ENCODE measurements at regions not wholly inside any gene's neighbourhood (a gene's known extent, or its start where the extent isn't known, plus 50 kb on each side); places are given as distances from the start of the nearest gene placed in this dataset.

DNA sequence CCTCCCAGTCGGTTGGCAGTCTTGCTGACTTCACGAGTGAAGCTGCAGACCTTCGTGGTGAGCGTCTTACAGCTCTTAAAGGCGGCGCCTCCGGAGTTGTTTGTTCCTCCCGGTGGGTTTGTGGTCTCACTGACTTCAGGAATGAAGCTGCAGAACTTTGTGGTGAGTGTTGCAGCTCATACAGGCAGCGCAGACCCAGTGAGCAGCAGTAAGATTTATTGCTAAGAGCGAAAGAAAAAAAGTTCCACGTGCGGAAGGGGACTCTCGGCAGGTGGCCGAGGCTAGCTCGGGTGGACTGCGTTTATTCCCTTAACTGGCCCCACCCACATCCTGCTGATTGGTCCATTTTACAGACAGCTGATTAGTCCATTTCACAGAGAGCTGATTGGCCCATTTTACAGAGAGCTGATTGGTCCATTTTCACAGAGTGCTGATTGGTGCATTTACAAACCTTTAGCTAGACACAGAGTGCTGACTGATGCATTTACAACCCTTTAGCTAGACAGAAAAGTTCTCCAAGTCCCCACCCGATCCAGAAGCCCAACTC, 240.3 kb downstream of the LRATD1 start:
- H3K9me3 ChIP-seq = peaks cover 10% of the 10 kb centered on the region
- H3K27ac ChIP-seq = no peak overlapping the region
- TF ChIP-seq, protein P1, sequence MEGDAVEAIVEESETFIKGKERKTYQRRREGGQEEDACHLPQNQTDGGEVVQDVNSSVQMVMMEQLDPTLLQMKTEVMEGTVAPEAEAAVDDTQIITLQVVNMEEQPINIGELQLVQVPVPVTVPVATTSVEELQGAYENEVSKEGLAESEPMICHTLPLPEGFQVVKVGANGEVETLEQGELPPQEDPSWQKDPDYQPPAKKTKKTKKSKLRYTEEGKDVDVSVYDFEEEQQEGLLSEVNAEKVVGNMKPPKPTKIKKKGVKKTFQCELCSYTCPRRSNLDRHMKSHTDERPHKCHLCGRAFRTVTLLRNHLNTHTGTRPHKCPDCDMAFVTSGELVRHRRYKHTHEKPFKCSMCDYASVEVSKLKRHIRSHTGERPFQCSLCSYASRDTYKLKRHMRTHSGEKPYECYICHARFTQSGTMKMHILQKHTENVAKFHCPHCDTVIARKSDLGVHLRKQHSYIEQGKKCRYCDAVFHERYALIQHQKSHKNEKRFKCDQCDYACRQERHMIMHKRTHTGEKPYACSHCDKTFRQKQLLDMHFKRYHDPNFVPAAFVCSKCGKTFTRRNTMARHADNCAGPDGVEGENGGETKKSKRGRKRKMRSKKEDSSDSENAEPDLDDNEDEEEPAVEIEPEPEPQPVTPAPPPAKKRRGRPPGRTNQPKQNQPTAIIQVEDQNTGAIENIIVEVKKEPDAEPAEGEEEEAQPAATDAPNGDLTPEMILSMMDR (IDR thresholded peaks at IDR 0.05) = no peak
- no peaks in the 10 kb centered on the region for H3K4me1 ChIP-seq
- ATAC-seq (no peak), DNase-seq (no peak)
- H3K4me3 ChIP-seq = no peak overlapping the region
- intact Hi-C loops (cut with DNase I) = no loop called here
- H3K27me3 ChIP-seq (ENCODE audit: low read depth) = no peaks in the 10 kb centered on the region
- H3K36me3 ChIP-seq = no peaks in the 10 kb centered on the region

DNA sequence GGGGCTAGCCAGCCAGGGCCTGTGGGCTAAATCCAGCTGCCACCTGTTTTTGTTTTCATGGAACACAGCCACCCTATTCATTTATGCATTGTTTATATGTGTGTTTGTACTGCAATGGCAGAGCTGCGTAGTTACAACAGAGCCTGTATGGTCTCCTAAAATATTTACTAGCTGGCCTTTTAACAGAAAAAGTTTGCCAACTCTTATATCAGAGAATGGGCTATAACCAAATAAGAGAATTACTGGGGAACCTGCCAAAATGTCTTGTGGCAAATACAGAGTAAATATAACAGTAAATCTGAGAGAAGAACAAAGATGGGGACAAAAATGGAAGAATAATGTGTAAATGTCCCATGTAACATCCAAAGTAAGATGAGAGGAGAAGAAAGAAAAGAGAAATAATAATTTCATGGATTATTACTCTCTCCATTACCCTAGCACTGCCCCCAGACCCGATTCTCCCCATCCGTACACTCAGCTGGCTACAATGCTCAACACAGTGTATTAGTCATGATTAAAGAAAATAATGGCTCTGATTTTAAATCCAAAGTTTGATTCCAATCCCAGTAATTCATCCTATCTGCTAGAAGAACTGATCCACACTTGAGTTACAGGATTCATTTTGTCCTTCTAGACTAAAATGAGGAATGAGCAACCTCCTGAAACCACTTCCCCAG, 249.3 kb downstream of the LRATD1 start:
- no peak for DNase-seq
- no peaks in the 10 kb centered on the region for H3K4me1 ChIP-seq
- H3K9me3 ChIP-seq = no peaks in the 10 kb centered on the region
- intact Hi-C loops (cut with DNase I) = no loop called here
- TF ChIP-seq, protein P1 (IDR thresholded peaks at IDR 0.05) = no peak
- no peaks in the 10 kb centered on the region for H3K36me3 ChIP-seq
- no peaks in the 10 kb centered on the region for H3K27me3 ChIP-seq (ENCODE audit: low read depth)
- ATAC-seq = no peak
- no peak overlapping the region for H3K4me3 ChIP-seq
- no peak overlapping the region for H3K27ac ChIP-seq

DNA sequence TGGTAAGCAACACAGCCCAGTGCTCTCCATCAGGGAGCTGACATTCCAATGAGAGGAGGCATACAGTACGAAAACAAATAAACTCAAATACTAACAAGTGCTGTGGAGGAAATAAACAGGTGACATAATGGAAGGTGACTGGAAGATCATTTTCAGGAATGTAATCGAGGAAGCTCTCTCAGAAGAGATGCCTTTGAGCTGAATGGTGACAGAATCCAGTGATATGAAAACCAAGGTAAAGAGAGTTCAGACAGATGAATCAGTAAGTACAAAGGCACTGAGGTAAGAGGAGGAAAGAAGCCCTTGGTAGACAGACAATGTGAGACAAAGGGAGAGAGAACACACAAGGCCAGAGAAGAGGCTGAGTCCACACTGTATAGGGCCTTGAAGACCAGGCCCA, 252.1 kb downstream of the LRATD1 start:
- ATAC-seq = no peak
- no peaks in the 10 kb centered on the region for H3K36me3 ChIP-seq
- H3K9me3 ChIP-seq = no peaks in the 10 kb centered on the region
- no peaks in the 10 kb centered on the region for H3K27me3 ChIP-seq (ENCODE audit: low read depth)
- H3K27ac ChIP-seq = no peak overlapping the region
- H3K4me1 ChIP-seq = no peaks in the 10 kb centered on the region
- no peak overlapping the region for H3K4me3 ChIP-seq
- DNase-seq = no peak
- intact Hi-C loops (cut with DNase I) = no loop called here
- TF ChIP-seq, protein P1 (IDR thresholded peaks at IDR 0.05) = no peak

DNA sequence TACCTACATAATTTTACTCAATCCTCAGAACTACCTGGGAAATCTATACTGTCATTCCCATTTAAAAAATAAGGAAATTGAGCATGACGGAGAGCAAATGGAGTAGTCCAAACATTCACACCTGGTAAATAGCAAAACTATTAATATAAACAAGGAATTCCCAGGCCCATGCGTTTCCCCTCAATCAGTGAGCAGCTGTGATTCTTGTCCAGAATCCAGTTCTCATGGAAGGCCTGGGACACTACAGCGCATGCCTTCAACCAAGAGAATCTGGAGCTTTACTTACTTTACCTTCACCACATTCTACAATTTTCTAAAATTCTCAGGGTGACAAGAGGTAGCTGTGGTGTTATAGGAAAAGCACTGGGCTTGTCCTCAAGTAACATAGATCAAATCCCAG, 259.0 kb downstream of the LRATD1 start:
- H3K9me3 ChIP-seq = no peaks in the 10 kb centered on the region
- DNase-seq = no peak

DNA sequence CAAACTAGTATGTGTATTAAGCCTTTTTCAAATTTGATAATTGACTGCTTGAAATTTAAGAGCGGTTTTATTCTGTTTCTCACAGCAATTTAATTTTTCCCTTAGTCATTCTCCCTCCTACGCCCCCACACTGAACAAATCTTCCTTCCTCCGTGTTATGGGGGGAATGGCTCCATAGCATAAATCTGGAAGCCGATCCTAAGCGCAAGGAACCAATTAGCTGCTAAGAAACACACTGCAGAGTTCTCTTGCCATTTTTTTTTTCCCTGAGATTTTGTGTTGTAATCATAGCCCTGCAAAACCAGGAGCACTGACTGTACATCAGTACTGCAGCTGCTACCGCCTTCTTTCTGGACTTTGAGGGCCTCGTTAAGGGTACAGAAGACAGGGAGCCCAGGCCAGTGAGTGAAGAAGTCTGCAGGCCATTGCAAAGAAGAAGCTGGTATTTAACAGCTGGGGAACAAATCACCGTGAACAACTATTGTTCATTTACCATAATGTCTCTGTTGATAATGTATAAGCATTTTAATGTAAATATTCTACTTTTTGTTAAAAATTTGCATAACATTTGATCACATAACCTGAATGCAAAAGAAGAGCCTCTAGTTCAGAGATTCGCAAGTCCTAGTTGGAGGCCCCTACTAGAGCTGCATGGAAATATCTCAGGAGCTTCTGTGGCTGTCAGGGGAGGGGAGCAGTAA, 264.0 kb downstream of the LRATD1 start:
- Histone ChIP-seq H3K9me3 (no peaks in the 10 kb centered on the region), H3K27ac (no peak overlapping the region), H3K36me3 (no peaks in the 10 kb centered on the region), H3K27me3 (ENCODE audit: low read depth) (no peaks in the 10 kb centered on the region), H3K4me3 (no peak overlapping the region), H3K4me1 (no peaks in the 10 kb centered on the region)
- ATAC-seq (no peak), DNase-seq (no peak)
- TF ChIP-seq, protein P1 (IDR thresholded peaks at IDR 0.05) = no peak
- intact Hi-C loops (cut with DNase I) = no loop called here

More for the DNA sequence above, 259.0 kb downstream of the LRATD1 start:
- Histone ChIP-seq H3K27ac (no peak overlapping the region), H3K36me3 (no peaks in the 10 kb centered on the region), H3K27me3 (ENCODE audit: low read depth) (no peaks in the 10 kb centered on the region), H3K4me3 (no peak overlapping the region), H3K4me1 (no peaks in the 10 kb centered on the region)
- TF ChIP-seq, protein P1 (IDR thresholded peaks at IDR 0.05) = no peak
- no peak for ATAC-seq
- intact Hi-C loops (cut with DNase I) = no loop called here

Measured in lower lobe of right lung (tissue), 2 donors.